ENCODE measurements at regions not wholly inside any gene's neighbourhood (a gene's known extent, or its start where the extent isn't known, plus 50 kb on each side); places are given as distances from the start of the nearest gene placed in this dataset.

DNA sequence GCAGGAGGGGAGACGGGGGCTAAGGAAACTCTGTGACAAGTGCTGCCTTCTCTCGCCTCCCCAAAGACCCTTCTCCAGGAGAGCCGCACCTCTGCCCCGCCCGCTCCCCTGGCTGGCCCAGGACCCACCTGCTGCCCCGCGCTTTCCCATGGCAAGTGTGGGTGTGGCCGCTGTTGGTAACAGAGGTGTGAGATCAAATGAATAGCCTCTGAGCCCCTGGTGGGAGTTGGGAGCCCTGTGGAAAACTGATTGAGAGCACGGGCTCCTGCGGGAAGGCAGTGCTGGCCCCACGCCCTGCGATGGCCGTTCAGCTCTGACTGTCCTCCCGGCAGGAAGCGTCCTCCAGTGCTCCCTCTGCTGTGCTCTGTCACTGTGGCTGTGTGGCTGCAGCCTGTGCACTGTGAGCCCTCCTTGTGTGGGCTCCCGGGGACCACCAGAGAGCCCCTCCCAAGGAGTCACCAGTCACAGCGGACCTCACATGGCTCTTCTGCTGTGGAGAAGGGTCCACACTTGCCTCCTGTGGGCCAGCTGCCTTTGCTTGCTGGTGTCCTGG, 1275.9 kb downstream of the BRD1 start:
- TF ChIP-seq, protein P1, sequence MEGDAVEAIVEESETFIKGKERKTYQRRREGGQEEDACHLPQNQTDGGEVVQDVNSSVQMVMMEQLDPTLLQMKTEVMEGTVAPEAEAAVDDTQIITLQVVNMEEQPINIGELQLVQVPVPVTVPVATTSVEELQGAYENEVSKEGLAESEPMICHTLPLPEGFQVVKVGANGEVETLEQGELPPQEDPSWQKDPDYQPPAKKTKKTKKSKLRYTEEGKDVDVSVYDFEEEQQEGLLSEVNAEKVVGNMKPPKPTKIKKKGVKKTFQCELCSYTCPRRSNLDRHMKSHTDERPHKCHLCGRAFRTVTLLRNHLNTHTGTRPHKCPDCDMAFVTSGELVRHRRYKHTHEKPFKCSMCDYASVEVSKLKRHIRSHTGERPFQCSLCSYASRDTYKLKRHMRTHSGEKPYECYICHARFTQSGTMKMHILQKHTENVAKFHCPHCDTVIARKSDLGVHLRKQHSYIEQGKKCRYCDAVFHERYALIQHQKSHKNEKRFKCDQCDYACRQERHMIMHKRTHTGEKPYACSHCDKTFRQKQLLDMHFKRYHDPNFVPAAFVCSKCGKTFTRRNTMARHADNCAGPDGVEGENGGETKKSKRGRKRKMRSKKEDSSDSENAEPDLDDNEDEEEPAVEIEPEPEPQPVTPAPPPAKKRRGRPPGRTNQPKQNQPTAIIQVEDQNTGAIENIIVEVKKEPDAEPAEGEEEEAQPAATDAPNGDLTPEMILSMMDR (conservative IDR thresholded peaks at IDR 0.05; ENCODE audit: low read length) = no peak
- TF ChIP-seq EZH2phosphoT487 (IDR thresholded peaks at IDR 0.05; ENCODE audit: borderline replicate concordance) = no peak
